Kidney epithelial cell (primary cell): ENCODE measurements at regions not wholly inside any gene's neighbourhood (a gene's known extent, or its start where the extent isn't known, plus 50 kb on each side); places are given as distances from the start of the nearest gene placed in this dataset.
A peak's percentile ranks its signal among the peaks of the same experiment; 100 is the strongest.

Source experiments
- DNase-seq: peaks from one replicate; pipeline ENCODE4 v3.0.0-alpha.2; 2010; ENCODE audit warnings: low read depth
- H3K27me3 ChIP-seq: 2 replicates; pipeline ENCODE4 v1.6.0; 2011; ENCODE audit warnings: low read length; ENCODE audit not compliant: control insufficient read depth, insufficient read depth
- H3K36me3 ChIP-seq: 2 replicates; pipeline ENCODE4 v1.5.1; 2011; ENCODE audit warnings: low read length; ENCODE audit not compliant: control insufficient read depth, insufficient read depth
- H3K4me3 ChIP-seq: 2 replicates; pipeline ENCODE4 v1.5.1; 2011; ENCODE audit warnings: low read depth, mild to moderate bottlenecking, control low read depth, low read length
- TF ChIP-seq, protein P1 (sequence below): IDR thresholded peaks from 2 replicates; pipeline ENCODE4 v1.5.1; 2011; ENCODE audit warnings: mild to moderate bottlenecking, moderate library complexity, low read length, control low read depth, inconsistent platforms; ENCODE audit not compliant: insufficient read depth, poor library complexity, severe bottlenecking

DNA sequence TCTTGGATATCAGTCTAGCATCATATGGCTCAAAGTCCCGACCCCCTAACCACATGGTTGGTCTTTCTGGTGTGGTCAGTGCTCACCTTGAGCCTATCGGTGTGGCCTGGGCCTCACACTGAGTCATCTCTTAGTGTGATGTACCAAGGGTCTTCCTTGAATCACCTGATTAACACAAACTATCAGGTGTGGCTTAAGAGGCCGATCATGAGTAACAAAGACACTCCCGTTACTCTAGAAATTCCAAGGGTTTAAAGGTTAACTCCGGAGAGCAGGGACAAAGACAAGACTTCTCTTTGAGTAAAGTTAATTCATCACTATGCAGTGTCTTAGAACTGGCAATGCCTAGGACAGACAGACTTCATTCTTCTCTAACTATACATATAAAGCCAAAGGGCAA is 52.3 kb upstream of the ARMC3 start:
- TF ChIP-seq, protein P1, sequence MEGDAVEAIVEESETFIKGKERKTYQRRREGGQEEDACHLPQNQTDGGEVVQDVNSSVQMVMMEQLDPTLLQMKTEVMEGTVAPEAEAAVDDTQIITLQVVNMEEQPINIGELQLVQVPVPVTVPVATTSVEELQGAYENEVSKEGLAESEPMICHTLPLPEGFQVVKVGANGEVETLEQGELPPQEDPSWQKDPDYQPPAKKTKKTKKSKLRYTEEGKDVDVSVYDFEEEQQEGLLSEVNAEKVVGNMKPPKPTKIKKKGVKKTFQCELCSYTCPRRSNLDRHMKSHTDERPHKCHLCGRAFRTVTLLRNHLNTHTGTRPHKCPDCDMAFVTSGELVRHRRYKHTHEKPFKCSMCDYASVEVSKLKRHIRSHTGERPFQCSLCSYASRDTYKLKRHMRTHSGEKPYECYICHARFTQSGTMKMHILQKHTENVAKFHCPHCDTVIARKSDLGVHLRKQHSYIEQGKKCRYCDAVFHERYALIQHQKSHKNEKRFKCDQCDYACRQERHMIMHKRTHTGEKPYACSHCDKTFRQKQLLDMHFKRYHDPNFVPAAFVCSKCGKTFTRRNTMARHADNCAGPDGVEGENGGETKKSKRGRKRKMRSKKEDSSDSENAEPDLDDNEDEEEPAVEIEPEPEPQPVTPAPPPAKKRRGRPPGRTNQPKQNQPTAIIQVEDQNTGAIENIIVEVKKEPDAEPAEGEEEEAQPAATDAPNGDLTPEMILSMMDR, result no peak
- DNase-seq, result peak; percentile 10
- Histone ChIP-seq H3K4me3 (no peak overlapping the region), H3K27me3 (no peaks in the 10 kb centered on the region), H3K36me3 (no peaks in the 10 kb centered on the region)

DNA sequence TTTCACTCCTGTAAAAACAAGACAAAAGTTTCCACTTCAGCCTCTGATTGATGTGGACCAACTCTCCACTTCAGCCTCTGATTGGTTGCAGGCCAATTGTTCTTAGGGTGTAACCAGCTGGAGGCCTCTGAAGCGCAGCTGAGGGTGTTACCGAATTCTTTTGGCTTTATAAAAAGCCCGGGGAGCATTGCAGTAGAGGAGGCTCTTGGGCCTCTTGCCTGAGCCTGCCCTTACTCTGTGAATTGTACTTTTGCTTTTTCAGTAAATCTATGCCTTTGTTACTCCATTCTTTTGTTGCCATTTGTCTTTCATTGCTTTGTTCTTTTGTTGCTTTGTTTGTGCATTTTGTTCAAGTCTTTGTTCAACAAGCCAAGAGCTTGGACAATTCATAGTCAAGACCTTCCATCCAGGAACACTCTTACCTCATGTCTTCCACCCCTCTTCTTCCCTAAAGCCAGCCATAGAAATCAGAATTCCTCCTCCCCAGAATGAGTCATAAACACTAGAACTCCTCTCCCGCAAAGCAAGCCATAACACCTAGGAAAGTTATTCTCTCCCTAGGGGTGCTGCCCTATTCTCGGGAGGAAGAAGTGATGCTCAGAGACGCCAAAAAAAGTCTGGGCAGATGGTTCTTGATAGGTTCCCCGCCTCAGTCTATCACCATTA is 53.5 kb upstream of the ARMC3 start:
- H3K27me3 ChIP-seq, result no peaks in the 10 kb centered on the region
- no peak for DNase-seq

GRCh38 chr10:22856444-22857074 is 71.3 kb upstream of the ARMC3 start:
- DNase-seq, result no peak
- no peaks in the 10 kb centered on the region for H3K27me3 ChIP-seq
- TF ChIP-seq, protein P1, result no peak
- no peak overlapping the region for H3K4me3 ChIP-seq
- no peaks in the 10 kb centered on the region for H3K36me3 ChIP-seq

More for the DNA sequence above, 53.5 kb upstream of the ARMC3 start:
- H3K36me3 ChIP-seq, result no peaks in the 10 kb centered on the region
- TF ChIP-seq, protein P1, result no peak
- H3K4me3 ChIP-seq, result no peak overlapping the region

DNA sequence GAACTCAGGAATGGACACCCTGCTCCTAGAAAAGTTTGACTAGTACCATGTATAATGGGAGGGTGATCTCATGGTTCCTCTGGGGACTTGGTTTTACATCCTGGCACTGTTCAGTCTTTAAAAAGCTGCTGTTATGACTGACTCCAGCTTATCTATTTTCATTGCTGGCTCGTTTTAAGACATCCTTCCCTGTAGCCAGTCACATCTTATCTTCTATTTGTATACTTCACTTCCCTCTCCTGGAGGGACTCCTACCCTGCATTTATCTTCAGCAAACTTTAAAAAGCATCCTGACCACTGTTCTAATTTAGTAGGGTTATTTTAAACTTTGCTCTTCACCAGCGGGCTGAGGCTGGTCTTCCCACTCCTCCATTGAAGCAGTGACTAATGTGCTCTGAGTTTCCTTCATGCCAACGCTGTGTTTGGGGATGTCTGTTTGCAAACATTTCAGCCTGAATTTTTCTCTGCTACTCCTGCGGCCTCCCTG is 72.9 kb upstream of the ARMC3 start:
- Histone ChIP-seq H3K36me3 (no peaks in the 10 kb centered on the region), H3K4me3 (no peak overlapping the region), H3K27me3 (no peaks in the 10 kb centered on the region)
- no peak for DNase-seq
- TF ChIP-seq, protein P1, result no peak

GRCh38 chr10:22853906-22854447 is 73.9 kb upstream of the ARMC3 start:
- TF ChIP-seq, protein P1, result no peak

More at GRCh38 chr10:22853906-22854447, 73.9 kb upstream of the ARMC3 start:
- no peak overlapping the region for H3K4me3 ChIP-seq
- DNase-seq, result peak; percentile 21
- no peaks in the 10 kb centered on the region for H3K36me3 ChIP-seq
- no peaks in the 10 kb centered on the region for H3K27me3 ChIP-seq
